ENCODE measurements at regions not wholly inside any gene's neighbourhood (a gene's known extent, or its start where the extent isn't known, plus 50 kb on each side); places are given as distances from the start of the nearest gene placed in this dataset.

DNA sequence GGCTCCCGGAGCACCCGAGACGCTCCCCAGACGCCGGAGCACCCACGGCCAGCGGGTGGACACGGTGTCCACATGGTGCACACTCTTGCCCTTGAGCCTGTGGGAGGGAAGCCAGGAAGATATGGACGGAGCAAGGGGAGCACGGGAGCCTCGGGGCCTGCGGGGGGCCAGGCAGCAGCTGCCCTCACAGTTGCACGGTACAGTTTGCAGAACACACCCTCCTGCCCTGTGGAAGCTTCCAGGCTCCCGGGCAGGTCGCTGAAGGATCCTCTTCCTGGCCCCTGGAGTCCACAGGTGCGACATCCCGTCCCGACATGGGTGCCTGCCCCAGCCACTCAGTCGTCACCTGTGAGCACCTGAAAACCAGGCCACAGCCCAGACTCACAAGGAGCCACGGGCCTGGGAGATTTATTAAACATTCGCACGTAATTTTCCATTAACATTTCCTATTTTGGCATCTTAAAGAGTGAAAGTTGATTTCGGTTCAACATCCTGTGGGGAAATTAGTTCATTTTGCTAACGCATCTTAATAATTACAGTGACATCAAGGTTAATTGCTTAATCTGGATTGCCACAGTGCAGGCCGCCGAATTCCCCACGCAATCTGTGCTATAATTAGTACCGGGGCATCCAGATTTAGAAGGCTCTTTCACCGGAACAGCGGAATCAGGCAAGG lies 253.3 kb downstream of the BRD1 start:
- no peak for DNase-seq (ENCODE audit: extremely low read depth in 1 of 2, low read depth in 1 of 2)

DNA sequence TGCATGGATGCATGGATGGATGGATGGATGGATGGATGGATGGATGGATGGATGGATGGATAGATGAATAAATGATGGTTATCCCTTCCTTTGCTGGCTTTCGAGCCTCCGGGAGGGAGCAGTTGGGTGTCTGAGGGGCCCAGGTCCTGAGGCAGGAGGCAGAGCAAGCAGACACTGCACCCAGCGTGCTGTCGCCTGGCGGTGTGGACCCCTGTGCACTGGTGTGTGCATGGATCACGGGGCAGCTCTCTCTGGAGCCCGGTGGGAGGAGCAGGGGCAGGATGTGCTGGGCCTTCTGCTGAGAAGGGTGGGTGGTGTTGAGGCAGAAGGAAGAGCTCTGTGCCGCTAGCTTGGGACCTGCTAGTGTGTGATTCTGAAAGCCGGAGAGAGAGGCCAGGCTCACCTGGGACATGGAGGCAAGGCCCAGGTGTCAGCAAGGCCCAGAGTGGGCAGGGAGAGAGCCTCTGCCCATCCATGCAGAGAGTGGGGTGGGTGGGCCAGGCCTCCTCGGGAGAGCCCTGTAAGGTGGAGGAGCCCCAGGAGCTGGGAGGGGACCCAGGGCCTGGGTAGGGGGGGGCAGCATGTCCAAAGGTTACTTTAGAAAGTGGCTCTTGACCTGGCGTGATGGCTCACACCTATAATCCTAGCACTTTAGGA lies 254.4 kb downstream of the BRD1 start:
- no peak for DNase-seq (ENCODE audit: extremely low read depth in 1 of 2, low read depth in 1 of 2)

DNA sequence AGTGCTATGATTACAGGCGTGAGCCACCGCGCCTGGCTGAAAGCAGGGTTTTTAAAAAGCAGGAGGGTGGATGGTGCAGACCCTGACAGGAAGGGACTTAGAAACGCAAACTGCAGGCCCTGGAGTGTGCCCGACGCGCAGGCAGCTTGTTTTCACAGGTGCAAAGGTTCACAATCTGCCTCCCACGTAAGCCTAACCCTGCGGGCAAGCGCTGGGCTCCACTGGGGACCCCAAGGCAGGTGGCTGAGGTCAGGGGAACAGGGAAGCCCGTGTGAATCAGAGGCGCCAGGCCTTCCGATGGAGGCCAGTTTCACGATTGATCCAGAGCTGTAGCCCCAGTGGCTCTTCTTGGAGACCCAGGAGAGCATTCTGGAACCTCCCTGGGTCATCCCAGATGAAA lies 256.3 kb downstream of the BRD1 start:
- DNase-seq (ENCODE audit: extremely low read depth in 1 of 2, low read depth in 1 of 2): no peak

DNA sequence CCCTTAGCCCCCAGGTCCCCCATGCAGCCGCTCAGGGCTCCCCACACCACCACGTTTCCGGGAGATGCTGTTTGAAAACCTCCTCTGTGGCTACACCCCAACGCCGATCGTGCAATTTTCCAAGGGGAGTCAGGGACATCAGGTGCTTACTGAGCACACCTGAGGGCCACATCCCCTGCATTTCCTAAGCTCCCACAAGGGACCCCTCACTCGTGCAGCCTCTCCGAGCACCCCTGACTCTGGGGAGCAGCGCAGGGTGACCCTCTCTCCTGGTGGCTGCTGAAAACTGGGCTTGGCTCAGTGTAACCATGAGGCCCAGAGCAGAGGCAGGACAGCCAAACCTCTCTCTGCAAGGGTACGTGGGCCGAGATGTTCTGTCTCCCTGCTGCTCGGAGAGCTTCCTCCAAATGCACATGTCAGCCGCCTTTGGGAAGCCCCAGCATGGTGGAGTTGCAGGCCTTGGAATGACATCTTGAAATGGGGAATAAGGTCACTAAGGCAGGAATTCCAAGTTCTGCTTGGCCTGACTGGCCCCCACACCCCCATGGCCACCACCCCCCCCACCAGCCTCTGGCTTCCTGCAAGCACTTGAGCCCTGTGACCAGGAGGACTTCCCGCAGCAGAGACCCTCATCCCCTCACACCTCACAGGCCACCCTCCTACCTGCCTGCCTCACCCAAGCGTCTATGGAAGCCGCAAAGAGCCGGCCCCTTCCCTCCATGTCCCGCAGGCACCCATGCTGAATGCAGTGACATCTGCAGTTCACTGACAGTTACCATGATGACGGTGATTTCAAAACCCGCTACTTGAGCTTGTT lies 257.4 kb downstream of the BRD1 start:
- no peak for DNase-seq (ENCODE audit: extremely low read depth in 1 of 2, low read depth in 1 of 2)

DNA sequence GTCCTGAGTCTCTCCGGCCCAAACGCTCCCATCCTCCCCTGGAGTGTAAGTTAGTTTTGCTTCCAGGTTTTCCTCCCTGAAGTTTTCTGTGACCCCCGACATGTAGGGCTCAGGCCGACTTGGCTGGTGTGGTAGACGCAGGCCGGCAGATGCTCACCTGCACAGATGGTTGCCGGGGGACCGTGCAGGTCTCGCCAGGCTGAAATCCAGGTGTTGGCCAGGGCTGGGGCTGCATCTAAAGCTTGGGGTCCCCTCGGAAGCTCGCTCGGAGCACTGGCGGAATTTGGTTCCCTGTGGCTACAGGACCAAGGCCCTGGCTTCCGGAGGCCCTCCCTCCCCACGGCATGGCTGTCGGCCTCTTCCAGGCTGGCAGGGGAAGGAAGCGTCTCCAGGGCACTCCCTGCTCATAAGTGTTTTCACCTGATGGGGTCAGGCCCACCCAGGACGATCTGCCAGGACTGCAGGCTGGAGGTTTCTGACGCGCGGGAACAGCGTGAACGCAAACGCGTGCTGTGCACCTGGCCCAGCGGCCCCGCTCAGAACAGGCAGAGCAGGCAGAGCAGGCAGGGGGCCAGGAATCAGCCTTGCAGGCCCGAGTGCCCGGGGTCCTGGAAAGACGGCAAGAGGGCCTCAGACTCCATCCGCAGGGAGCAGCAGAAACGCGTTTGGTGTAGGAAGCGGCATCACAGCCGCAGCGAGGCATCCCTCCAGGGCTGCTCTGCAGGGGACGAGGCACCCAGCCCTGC lies 258.2 kb downstream of the BRD1 start:
- no peak for DNase-seq (ENCODE audit: extremely low read depth in 1 of 2, low read depth in 1 of 2)

DNA sequence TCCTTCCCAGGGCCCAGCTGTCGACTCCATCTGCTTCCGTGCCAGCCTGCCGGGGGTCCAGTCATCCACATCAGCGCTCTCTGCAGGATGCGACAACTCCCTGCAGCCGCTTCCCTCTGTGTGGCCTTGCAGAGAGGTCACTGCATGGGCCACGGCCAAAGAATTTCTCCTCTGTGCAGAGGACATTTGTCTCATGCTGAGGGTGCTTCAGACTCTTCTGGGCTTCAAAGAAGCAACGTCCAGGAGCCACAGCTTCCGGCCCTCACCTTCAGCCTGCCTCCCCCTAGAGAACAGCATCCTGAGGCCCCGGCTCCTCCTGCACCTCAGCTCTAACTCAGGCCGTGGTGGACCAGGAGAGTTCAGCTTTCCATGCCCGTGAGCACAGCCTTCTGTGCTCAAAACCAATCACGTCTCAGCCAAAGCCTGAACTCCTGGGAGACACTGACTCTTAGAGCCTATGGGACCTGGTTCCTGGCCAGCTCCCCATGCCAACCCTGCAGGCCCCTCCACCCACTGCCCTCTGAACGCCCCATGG lies 258.9 kb downstream of the BRD1 start:
- no peak for DNase-seq (ENCODE audit: extremely low read depth in 1 of 2, low read depth in 1 of 2)

DNA sequence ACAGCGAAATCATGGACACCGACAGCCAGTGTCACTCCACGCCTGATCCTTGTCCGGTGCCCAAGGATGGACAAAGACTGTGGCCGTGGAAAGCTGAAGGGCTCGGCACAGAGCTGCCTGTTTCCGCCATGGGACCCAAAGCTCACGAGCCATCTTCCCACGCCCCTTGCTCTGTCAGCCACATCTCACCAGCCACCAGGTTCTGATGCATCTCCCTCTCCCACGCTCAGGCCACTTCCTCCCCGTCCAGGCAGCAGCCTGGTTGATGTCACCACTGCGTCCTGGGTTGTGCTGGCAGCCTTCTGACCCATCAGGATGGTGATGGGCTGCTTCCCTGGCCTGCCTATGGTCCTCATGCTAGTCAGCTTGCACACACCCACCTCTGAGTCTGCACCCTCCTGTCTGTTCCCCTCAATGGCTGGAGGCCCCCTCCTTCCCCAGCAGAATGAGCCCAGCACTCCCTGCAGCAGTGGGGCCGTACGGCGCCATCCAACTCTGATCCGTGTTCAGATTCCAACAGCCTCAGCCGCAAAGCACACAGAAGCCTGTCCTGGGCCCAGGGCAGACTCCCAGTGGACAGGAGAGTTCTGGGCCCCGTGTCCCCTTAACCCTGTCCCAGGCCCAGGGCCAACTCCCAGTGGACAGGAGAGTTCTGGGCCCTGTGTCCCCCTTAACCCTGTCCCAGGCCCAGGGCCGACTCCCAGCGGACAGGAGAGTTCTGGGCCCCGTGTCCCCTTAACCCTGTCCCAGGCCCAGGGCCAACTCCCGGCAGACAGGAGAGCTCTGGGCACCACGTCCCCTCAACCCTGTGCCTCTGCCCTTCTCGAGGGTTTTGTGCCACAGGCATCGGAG lies 259.5 kb downstream of the BRD1 start:
- no peak for DNase-seq (ENCODE audit: extremely low read depth in 1 of 2, low read depth in 1 of 2)

DNA sequence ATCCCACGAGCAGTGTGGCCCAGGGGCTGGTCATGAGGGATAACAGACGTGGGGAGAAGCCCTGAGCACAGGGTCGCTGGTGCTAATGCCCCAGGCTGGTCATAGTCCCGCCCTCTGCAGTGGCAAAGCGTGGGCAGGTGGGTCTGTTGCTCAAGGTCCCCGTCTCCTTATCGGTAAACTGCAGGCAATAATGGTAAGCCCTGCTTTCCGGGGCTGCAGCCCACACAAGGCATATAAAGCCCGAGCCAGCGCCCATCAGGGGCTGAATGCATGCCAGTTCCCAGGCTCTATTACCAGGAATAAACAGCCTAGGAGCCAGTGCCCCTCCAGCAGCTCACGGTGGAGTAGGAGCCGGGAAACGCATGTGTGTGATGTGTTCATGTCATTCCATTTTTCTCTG lies 261.0 kb downstream of the BRD1 start:
- DNase-seq (ENCODE audit: extremely low read depth in 1 of 2, low read depth in 1 of 2): no peak

DNA sequence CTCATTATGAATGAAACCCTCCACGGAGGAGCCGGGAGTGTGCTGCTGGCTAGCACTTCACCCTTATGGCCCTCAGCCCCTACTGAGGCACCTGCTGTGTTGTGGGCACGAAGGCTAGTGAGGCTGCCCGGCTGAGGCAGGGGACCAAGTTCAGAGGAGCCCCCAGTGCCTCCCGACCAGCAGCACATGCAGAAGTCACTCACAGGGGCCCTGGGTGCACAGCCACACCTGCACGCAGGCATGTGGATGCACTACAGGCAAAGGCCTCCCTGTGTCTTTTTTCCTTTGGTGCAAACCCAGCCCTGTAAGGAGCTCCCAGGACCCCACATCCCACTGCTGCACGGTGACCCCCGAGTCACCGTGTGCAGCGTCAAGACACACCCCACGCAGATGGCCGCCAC lies 261.5 kb downstream of the BRD1 start:
- DNase-seq (ENCODE audit: extremely low read depth in 1 of 2, low read depth in 1 of 2): no peak

DNA sequence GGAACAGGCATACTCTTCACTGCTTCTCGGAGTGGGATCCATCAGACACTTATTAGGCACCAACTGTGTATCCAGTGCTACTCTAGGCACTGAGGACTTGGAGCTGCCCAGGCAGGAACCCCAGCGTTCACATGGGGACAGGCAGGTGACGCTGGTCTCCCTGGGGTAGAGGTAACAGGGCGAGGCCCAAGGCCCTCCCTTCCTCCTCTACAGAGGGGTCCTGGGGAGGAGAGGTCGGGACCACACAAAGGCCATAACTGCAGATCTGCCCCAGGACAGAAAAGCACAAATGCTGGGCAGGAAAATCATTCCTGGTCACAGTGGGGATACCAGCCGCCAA lies 262.2 kb downstream of the BRD1 start:
- DNase-seq (ENCODE audit: extremely low read depth in 1 of 2, low read depth in 1 of 2): no peak

DNA sequence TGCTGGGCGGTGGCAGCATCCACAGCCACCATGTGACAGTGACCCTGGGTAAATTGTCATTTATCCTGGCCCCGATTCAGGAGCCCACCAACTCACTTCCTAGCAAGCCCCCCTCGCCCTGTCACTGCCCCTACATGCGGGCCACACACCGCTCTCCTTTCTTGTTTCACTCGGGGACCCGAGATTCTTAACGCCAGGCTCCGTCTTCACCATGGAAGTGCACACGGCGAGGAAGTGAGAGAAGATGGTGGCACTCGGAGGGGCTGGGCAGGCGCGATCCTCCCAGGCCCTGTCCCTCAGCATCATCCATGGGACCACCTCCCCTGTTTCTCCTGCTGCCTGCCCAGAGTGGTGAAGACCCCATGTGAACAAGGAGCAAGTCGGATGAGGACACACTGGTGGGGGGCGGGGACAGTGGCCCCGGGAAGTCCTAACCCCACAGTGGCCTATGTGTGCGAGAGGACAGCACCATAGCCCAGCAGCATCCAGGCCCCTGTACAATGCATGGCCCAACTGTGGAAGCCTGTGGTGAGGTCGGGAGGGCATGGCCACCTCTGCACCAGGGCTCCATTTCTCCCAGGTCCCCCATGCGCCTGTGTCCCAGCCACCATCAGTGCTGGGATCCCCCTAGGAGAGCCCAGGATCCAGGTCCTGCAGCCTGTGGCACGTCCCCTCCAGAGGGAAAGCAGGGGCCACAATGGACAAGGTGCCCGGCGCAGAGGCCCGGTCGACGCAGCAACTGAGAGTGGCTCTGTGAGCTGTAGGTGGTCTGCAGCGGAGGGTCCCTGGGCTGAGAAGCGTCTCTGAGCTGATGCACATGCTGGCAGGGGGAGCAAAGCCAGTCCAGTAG lies 262.8 kb downstream of the BRD1 start:
- DNase-seq (ENCODE audit: extremely low read depth in 1 of 2, low read depth in 1 of 2): no peak

DNA sequence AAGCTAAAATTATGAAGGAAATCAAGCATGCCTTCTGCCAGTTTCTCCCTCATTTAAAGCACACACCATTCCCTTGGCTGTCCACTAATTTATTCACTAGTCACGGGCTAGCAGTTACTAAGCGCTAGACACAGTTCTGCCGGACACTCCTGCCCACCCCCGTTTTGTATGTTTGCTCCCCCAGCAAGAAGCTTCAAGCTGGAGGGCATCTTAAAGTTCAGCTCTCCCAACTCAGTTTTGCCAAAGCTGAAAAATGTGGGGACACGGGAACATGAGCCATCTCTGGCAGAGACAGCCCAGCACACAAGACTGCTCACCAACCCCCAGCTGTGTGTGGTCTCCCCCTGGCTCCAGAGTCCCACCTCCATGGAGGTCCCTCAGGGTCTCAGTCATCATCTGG lies 263.6 kb downstream of the BRD1 start:
- no peak for DNase-seq (ENCODE audit: extremely low read depth in 1 of 2, low read depth in 1 of 2)

DNA sequence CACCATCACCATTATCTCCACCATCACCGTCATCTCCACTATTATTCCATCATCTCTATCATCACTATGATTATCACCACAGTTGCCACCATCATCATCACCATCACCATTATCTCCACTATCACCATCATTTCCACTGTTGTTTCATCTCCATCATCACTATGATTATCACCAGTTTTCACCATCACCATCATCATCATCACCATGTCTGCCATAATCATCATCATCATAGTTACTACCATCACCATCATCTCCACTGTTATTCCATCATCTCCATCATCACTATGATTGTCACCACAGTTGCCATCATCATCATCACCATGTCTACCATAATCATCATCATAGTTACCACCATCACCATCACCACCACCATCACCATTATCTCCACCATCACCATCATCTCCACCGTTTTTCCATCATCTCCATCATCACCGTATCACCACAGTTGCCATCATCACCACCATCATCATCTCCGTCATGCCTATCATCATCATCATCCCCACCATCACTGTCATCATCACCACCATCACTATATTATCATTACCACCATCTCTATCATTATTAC lies 264.9 kb downstream of the BRD1 start:
- no peak for DNase-seq (ENCODE audit: extremely low read depth in 1 of 2, low read depth in 1 of 2)

DNA sequence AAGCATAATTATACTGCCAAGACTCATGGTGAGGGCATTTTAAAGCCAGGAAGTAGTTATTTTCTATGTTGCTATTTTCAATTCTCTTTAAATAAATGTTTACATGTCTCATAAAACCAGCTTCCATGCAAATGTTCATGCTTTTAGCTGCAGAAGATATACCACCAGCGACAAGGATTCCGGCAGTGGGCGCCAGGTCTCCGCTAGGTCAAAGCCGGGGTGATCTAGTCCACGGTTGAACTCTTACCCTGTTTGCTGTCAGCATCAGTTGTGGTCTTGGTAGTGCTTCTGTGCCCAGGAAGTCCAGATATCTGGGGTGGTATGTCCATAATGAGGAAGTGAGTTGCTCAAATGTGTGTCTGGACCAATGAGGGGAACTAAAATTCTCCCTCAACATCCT lies 265.7 kb downstream of the BRD1 start:
- no peak for DNase-seq (ENCODE audit: extremely low read depth in 1 of 2, low read depth in 1 of 2)

DNA sequence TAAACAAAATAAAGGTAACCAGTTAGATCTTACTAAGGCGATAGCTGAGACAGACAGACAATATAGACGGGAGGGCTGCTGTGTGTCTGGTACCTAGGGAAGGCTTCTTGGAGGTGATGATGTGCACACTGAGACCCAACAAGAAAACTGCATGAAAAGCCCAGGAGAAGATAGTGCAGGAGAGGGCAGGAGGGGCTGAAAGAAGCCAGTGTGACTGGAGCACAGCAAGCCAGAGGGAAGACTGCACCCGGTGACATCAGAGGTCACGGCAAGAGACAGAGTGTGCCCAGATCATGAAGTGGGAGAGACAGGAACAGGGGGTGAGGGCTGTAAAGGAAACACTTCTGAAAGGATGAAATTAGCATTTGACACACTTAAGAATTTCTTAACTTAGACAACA lies 266.3 kb downstream of the BRD1 start:
- no peak for DNase-seq (ENCODE audit: extremely low read depth in 1 of 2, low read depth in 1 of 2)

DNA sequence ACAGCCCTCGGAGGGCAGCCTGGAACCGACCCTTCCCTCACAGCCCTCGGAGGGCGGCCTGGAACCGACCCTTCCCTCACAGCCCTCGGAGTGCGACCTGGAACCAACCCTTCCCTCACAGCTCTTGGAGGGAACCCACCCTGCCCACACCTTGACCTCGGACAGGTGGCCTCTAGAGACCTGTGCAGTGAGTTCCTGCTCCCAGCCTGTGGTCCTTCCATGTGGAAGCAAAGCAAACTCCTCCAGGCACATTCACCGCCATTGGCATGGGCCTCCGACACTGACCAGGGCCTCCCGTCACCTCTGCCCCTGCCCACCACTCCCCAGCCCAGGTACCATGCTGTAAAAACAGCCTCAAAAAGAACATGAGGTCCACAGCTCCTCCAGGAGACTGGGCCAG lies 272.1 kb downstream of the BRD1 start:
- DNase-seq (ENCODE audit: extremely low read depth in 1 of 2, low read depth in 1 of 2): no peak

DNA sequence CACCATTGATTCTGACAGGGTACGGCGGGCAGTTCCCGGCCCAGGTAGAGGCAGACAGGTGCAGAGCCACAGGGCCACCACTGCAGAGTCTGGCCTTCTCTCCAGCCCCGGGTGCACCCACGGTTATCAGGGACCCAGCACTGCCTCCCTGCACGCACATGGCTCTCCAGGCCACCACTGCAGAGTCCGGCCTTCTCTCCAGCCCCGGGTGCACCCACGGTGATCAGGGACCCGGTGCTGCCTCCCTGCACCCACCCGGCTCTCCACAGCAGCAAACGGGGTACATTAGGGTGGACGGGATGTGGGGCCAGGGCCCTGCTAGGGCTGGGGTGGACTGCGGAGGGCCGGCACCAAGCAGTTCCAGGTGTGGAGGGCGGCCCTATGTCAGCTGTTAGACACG lies 272.9 kb downstream of the BRD1 start:
- no peak for DNase-seq (ENCODE audit: extremely low read depth in 1 of 2, low read depth in 1 of 2)

DNA sequence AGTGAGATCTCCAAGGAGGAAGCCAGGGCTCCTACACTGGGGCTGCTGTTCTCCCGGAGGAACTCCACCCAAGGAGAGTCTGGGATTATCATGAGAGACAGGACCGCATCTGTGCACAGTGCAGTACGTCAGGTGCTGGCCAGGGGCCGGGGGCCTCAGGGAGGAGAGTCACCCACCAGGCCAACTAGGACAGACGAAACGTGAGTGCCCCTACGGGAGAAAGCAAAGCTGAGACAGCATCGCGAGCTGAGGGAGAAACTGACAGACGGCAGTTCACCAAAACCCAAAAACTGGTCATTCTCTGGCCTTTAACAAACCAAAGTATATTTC lies 273.4 kb downstream of the BRD1 start:
- no peak for DNase-seq (ENCODE audit: extremely low read depth in 1 of 2, low read depth in 1 of 2)
